ENCODE measurements at regions not wholly inside any gene's neighbourhood (a gene's known extent, or its start where the extent isn't known, plus 50 kb on each side); places are given as distances from the start of the nearest gene placed in this dataset.

DNA sequence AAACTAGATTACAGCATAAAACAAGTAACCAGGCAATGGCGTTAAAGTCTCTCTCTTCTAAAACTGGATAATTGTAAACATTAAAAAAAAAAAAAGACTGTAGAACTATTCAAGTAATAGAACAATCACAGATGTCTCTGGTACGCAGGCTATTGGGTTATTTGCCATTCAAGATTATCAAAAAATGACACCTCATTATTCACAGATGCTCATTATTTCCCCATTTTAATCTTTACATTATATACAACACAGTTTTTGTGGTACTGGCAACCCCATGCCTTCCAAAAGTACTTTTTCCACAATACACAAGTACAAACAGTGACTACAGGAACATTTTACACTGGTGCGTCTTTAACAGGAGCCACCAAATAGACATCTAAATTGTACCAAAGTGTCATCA lies 109.4 kb downstream of the ZNF608 start:
- Mint-ChIP-seq H3K9me3 (peaks cover 0 to 5% of the 10 kb centered on the region in 2 donors), H3K36me3 (peaks cover 0 to 5% of the 10 kb centered on the region in 2 donors), H3K27ac (no peak overlapping the region)
- DNase-seq (ENCODE audit: low spot score in 2 of 2) = no peak
- no peak for ATAC-seq

DNA sequence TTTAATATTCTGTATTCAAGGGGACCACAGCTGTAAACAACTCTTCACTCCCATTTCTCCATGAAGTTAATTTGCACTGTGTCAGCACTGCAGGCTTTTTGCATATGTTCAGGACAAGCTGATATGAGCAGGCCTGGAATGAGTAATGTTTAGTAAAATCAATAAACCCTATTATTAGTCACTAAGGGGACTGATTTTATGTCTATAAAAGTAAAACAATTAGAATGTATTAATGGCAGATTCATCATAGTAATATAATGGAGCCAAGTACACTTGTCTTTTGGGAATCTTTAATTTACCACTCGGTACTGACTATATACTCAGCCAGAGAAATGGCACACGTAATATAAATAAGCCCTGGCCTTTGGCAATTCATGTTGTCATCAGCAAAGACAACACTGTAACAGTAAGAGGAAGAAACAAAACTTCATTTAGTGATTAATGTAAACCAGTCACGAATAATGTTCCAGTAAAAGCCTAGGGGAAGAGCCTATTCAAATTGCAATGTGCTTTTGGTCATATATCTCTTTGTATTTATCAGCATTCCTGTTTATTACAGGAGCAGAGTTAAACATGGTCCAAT lies 111.6 kb downstream of the ZNF608 start:
- peaks cover 0 to 5% of the 10 kb centered on the region in 2 donors for H3K9me3 Mint-ChIP-seq
- no peak overlapping the region for H3K27ac Mint-ChIP-seq
- DNase-seq (ENCODE audit: low spot score in 2 of 2) (no peak), ATAC-seq (no peak)
- no peaks in the 10 kb centered on the region for H3K36me3 Mint-ChIP-seq

DNA sequence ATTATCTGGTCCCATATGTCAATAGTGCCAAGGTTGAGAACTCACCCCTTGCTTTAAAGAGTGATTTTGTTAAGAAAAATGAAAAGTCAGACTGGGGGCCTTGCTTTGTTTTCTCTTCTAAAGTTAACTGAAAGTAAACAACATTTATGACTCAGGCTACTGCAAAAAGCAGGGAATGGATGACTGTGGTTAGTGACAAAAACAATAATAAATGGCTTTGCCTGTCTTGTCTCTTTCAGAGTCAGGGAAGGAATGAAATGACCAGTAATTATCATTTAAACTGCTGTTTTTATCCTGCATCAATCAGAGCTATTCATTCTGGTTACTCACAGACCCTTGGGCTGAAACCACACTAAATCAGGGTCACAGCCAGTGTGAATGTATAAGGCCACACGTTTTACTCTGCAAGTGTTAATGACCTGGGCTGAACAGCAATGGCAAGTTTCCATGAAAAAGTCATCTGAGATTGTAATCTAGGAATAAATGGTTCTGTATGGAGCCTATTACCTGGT lies 112.2 kb downstream of the ZNF608 start:
- peaks cover 0 to 5% of the 10 kb centered on the region in 2 donors for H3K9me3 Mint-ChIP-seq
- DNase-seq (ENCODE audit: low spot score in 2 of 2) (no peak), ATAC-seq (no peak)
- H3K36me3 Mint-ChIP-seq = no peaks in the 10 kb centered on the region
- no peak overlapping the region for H3K27ac Mint-ChIP-seq

DNA sequence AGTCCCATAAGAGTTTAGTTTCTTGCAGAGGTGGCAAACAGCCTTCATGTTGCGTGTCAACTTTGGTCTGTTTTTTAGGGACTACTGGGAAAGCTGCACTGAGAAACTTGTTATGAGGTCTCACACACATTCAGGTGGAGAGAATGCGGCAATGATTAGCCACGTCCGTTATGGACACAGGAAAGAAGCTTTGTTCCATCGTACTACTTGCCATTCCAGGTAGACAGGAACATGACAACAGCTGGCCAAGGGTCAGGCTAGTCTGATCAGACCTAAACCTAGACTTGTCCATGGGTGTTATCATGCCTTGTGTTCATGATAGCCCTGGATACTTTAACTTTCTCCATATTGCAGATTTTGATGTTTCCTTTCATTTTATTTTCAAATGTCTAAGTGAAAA lies 113.2 kb downstream of the ZNF608 start:
- Mint-ChIP-seq H3K36me3 (no peaks in the 10 kb centered on the region), H3K9me3 (peaks cover 0 to 5% of the 10 kb centered on the region in 2 donors), H3K27ac (no peak overlapping the region)
- ATAC-seq = no peak
- no peak for DNase-seq (ENCODE audit: low spot score in 2 of 2)

DNA sequence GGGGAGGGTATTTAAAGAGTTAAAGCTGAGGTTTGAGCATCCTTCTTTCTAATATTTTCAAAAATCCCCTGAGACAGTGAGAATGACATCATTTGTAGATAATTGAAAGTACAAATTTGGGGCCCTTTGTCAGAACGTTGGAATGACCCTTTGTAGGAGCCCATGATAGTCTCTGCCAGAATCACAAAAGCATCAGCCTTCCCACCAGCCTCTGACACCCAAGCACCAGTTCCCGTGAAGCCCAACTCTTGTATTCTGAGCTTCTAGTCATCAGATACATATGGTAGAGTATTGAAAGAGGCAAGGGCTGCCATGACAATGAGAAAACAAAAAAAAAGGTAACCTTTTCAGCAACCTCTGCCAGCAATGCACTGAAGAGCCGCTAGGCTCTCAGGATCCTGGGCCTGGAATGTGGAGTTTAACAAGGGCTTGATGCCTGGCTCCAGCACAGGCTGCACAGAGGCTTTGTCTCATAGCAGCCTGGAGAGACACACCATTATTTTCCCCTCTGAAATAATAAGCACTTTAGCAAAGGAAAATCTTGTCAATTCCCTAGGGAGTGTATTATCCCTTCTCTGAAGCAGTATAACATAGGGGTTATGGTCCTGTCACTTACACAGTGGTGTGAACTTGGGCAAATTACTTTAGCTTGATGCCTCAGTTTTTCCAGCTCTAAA lies 114.4 kb downstream of the ZNF608 start:
- no peak for ATAC-seq

DNA sequence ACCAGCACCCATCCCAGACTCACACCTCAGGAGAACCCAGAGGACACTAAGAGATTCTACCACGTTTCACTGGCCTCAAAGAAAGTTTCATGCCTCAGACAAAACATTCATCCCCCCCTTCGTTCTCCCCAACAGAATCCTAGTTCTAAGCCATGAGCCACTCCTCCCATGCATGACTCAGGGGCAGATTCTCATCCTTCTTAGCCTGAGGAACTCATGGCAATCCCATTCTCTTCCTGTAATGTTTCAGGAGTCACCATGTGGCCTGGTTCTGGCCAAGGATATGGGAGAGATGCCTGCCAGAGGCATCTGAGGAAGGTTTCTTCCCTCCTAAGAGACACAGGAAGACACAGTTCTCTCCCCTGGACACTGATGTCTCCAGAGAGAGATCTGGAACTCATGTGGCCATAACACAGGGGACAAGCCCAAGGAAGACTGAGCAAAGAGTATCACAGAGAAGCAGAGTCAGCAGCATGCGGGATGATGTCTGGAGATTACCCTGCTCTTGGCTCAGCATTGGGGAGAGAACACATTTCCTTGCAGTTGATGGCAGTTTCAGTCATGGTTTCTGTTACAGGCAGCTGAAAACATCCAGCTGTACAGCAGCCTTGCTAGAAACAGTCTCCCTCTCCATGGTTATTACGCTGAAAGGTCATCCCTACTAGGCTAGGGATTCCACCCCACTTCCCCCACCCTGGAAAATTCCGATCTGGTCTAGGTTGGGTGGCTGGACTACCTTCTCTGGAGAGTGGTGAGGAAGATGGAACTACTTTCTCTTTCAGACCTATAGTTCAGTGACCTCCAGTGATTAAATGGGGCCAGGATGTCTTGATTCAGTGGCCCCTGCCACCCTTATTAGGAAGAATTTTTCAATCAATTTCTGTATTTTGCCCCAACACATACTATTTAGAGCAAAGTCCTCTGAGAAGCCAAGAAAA lies 115.4 kb downstream of the ZNF608 start:
- DNase-seq (ENCODE audit: low spot score in 2 of 2) (no peak), ATAC-seq (no peak)
- Mint-ChIP-seq H3K27ac (no peak overlapping the region), H3K36me3 (no peaks in the 10 kb centered on the region), H3K9me3 (peaks cover 4 to 9% of the 10 kb centered on the region in 2 donors)

More for the DNA sequence above, 114.4 kb downstream of the ZNF608 start:
- DNase-seq (ENCODE audit: low spot score in 2 of 2) = no peak
- no peaks in the 10 kb centered on the region for H3K36me3 Mint-ChIP-seq
- H3K27ac Mint-ChIP-seq = no peak overlapping the region
- H3K9me3 Mint-ChIP-seq = peaks cover 0 to 5% of the 10 kb centered on the region in 2 donors

DNA sequence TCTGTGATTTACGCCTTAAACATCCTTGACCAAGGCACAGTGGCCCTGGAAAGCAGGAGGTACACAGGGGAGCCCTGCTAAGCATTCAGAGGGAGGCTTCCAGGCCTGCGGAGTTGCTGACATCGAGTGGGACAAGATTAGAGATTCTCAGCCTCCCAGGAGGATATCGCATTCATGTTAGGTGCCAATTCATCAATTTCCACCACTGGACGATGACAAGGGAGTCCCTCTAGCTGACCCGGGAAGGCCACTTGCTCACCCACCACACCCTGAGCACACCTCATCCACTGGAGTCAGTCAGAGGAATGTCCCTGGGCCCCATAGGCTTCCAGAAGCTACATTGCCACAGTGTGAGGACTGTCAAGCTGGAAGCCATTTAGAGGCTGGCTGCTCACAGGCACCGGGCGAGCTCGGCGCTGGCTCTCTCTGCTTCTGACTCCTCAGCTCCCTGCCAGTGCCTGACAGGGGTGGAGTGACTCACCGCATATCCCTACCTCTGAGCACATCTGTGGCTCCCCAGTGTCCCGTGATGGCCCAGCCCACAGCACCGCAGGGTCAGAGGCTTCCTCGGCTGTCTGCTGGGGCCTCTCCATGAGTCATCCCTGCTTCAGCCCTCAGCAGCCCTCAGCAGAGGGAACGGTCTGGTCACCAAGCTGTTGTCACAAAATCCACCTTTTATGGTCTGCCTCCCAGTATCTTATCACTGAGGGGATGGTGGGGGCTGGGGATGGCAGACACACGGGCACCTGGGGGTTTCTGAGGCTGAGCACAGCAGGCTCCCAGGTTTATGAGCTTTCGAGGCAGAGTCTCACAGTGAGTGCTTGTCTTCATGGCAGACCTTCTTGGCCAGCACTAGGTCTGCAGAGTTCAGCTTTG lies 117.5 kb downstream of the ZNF608 start:
- ATAC-seq (no peak), DNase-seq (ENCODE audit: low spot score in 2 of 2) (no peak)
- Mint-ChIP-seq H3K9me3 (peaks cover 6 to 11% of the 10 kb centered on the region in 2 donors), H3K36me3 (no peaks in the 10 kb centered on the region), H3K27ac (no peak overlapping the region)

DNA sequence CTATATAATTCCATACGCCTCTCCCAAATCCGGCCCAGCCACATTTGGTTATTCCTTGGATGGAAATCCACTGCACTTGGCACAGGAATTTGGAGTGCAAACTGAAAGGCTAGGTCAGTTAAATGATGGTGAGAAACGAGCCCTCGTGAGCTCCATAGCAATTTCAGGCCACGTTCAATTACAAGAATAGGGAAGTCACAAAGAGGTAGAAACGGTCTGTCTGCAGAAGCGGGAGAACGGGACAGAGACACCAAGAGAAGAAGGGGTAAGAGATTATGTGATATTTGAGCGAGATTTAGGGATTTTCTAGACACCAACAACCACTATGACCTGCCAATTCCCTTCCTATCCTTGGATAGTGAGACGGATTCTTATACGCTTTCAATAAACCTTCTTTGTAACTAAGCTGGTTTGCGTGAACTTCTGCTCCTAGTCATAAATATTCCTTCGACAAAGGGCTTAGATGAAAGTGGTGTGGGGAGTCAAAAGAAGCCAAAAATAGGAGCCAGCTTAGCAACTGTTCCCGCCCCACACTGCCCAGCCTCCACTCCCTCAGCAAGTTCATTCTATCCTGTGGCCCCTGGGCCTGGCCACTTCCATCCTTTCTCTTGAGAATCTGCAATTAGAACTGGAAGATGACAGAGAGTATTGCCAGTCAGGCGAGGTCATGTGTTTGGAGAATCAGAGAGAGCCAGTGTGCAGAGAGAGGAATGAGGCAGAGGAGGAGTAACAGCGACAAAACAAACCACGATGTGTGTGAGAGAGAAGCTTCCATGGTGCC lies 118.4 kb downstream of the ZNF608 start:
- DNase-seq (ENCODE audit: low spot score in 2 of 2) (no peak), ATAC-seq (no peak)
- Mint-ChIP-seq H3K27ac (no peak overlapping the region), H3K36me3 (no peaks in the 10 kb centered on the region), H3K9me3 (peaks cover 6 to 11% of the 10 kb centered on the region in 2 donors)

DNA sequence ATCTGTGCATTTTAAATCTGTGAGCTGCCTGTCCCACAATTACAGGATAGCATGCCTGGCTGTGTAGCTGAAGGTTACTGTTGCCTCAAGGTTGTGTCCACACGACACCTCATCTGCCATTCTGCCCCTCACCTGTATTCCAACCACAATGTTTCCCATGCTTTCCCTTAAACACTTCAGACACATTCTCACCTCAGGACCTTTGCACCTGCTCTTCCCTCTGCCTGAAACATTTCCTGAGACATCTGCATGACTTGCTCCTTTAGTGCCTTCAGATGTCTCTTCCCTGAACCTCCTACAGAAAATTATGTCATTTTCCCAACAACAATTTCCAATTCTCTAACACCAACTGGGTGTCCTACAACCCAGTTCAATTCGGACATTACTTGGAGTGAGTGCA lies 120.4 kb downstream of the ZNF608 start:
- DNase-seq (ENCODE audit: low spot score in 2 of 2) (no peak), ATAC-seq (no peak)
- H3K36me3 Mint-ChIP-seq = no peaks in the 10 kb centered on the region
- H3K27ac Mint-ChIP-seq = no peak overlapping the region
- H3K9me3 Mint-ChIP-seq = peaks cover 6 to 7% of the 10 kb centered on the region in 2 donors

DNA sequence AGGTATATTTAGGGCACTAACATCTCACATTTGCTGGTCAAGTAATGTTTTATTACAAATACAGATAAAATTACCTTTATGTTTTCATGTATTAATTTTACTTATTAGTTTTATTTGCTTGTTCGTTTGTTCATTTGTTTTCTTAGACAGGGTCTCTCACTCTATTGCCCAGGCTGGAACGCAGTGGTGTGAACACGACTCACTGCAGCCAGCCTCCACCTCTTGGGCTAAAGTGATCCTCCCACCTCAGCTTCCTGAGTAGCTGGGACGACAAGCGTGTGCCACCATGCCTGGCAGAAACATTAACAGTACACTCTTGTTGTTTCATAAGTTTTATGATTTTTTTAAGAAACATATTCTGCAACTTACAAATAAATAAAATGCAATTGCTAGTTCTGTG lies 123.2 kb downstream of the ZNF608 start:
- H3K36me3 Mint-ChIP-seq = no peaks in the 10 kb centered on the region
- no peak for DNase-seq (ENCODE audit: low spot score in 2 of 2)
- H3K27ac Mint-ChIP-seq = no peak overlapping the region
- peaks cover 6 to 7% of the 10 kb centered on the region in 2 donors for H3K9me3 Mint-ChIP-seq
- ATAC-seq = no peak

DNA sequence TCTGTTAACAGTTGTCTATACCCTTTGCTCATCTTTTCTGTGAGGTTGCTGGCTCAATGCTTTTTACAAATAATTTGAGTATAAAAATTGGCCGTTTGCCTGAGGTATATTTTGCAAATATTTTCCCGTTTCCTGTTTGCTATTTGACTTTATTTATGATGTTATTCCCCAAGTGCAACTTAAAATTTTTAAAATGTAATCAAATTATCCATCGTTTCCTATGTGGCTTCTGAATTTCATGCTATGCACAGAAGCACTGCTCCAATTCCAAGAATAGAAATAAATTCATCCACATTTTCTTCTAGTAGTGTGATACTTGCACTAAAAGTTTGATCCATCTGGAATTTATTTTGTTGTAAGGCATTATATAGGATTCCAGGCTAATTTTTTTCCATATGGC lies 123.6 kb downstream of the ZNF608 start:
- H3K9me3 Mint-ChIP-seq = peaks cover 6 to 7% of the 10 kb centered on the region in 2 donors
- no peak overlapping the region for H3K27ac Mint-ChIP-seq
- H3K36me3 Mint-ChIP-seq = no peaks in the 10 kb centered on the region
- ATAC-seq = no peak
- no peak for DNase-seq (ENCODE audit: low spot score in 2 of 2)

DNA sequence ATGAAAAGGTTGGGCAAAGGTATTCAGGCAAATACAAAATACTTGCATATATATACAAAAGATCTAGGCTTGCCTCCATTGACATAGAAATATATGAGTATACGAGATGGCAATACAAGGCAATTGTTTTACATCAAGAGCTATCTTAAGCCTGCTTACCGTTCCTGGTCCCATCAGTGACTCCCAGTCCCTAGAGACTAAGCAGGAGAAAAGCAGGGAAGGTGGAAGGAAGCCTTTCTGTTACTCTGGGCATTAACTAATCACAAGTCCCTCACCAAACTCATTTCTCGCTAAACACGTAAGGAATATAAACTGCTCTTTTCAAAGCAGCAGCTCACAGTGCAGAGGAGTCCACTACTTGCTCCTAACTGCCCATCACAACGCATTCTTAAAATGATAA lies 125.2 kb downstream of the ZNF608 start:
- DNase-seq (ENCODE audit: low spot score in 2 of 2) = no peak
- H3K27ac Mint-ChIP-seq = no peak overlapping the region
- H3K36me3 Mint-ChIP-seq = no peaks in the 10 kb centered on the region
- ATAC-seq = no peak
- H3K9me3 Mint-ChIP-seq = peaks cover 5% of the 10 kb centered on the region in 2 donors

DNA sequence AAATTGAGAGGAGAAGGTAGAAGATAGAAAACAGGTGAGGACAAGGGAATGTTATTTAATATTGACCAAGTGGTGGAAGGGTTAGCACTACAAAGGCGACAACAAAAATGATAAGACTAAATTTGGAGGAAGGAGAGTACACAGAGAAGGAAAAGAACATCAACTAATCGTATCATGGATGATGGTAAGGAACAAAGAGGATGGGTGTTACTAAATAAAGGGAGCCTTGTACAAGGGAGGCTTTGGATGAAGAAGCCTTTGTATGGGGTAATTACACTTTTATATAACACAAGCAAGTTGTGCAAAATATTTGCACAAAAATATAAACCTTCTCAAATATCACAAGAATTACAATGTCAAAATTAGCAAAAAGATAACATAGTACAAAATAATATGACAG lies 125.7 kb downstream of the ZNF608 start:
- no peaks in the 10 kb centered on the region for H3K9me3 Mint-ChIP-seq
- no peak for DNase-seq (ENCODE audit: low spot score in 2 of 2)
- H3K36me3 Mint-ChIP-seq = no peaks in the 10 kb centered on the region
- H3K27ac Mint-ChIP-seq = no peak overlapping the region
- no peak for ATAC-seq

DNA sequence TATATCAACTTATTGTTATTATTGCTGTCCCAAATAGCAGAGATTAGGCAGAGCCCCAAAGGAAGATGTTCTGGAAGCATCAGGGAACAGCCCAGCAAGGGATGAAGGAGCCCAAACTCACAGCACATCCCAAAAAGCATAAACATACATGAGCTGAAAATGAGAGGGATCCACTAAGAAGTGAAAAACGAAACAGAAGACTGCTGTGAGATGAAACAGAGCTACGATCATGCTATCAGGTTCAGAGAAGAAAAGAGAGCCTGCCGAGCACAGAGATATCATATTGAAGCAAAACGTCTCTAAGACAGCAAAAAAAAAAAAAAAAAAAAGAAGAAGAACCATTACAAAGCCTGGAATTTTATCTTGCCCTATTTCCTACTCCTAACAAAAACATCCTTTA lies 127.3 kb downstream of the ZNF608 start:
- Mint-ChIP-seq H3K9me3 (no peaks in the 10 kb centered on the region), H3K36me3 (no peaks in the 10 kb centered on the region), H3K27ac (no peak overlapping the region)
- ATAC-seq (no peak), DNase-seq (ENCODE audit: low spot score in 2 of 2) (no peak)

DNA sequence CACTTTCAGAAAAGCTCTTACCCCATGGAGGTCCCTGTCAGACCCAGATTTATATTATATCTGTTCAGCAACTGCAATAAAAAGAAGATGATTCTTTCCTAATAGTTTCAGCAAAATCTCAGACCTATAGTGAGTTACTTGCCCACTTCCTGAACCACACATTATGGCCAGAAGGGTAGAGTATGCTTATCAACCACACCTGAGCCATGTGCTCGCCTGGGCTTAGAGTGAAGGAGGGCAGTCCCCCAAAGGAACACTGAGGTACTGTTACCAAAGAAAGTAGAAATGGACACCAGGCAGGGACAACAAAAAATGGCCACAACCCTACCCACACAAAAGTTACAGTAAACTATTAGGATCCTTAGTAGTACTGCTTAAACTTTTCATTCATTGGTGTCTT lies 128.7 kb downstream of the ZNF608 start:
- Mint-ChIP-seq H3K9me3 (no peaks in the 10 kb centered on the region), H3K36me3 (no peaks in the 10 kb centered on the region), H3K27ac (no peak overlapping the region)
- DNase-seq (ENCODE audit: low spot score in 2 of 2) (no peak), ATAC-seq (no peak)
